ENCODE measurements at regions not wholly inside any gene's neighbourhood (a gene's known extent, or its start where the extent isn't known, plus 50 kb on each side); places are given as distances from the start of the nearest gene placed in this dataset.
A peak's percentile ranks its signal among the peaks of the same experiment; 100 is the strongest.

- Histone ChIP-seq H3K9me3 (ENCODE audit: control insufficient read depth, insufficient read depth, low read length) (no peaks in the 10 kb centered on the region), H3K4me1 (ENCODE audit: control insufficient read depth, insufficient read depth, low read length) (peaks cover 3% of the 10 kb centered on the region; the same call in 1 of the 2 replicates), H3K36me3 (ENCODE audit: control insufficient read depth, insufficient read depth, low read length) (no peaks in the 10 kb centered on the region), H3K27ac (ENCODE audit: low read depth, low read length) (no peak overlapping the region), H3K9ac (ENCODE audit: low read depth, low read length) (no peak overlapping the region), H3K27me3 (ENCODE audit: control insufficient read depth, insufficient read depth, low read length) (no peaks in the 10 kb centered on the region), H3K4me3 (ENCODE audit: low read depth, low read length) (no peak overlapping the region)
Measured at GRCh38 chr7:17129218-17129617, 169.2 kb upstream of the AHR start.

DNA sequence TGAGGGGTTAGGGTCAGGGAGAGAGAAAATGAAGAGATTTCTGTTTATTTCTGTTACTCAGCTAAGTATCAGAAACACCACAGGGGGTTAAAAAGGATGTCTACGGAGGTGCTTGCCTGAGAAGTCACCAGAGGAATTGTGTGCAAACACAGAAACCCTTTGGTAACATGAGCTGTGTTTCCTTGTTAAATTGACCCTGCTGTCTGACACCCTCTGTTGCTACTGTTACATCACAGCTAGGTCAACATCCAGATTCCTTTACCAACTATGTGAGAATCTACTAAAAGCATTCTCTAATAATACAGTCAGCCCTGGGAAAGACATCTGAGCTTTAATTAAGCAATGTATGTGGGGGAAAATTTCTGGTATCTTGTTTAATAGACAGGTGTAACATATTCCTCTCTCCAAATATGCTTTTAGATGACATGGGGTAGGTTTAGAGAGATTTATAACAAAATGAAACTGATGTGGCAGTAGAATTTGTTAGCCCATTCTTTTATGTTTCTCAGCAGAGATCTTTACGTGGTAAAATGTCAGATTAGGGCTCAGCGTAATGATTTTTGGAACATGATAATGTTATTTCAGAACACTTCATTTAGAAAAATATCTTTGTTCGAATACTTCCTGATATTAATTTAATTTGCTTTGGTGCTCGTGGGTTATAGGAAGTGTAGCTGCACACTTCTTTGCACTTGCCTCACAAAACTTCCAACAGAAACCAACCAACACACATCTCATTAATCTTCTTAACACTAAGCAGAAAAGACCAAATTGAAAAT, 168.0 kb upstream of the AHR start:
- Histone ChIP-seq H3K4me3 (ENCODE audit: low read depth, low read length) (no peak overlapping the region), H3K4me1 (ENCODE audit: control insufficient read depth, insufficient read depth, low read length) (peaks cover 3% of the 10 kb centered on the region; the same call in 1 of the 2 replicates), H3K9ac (ENCODE audit: low read depth, low read length) (no peak overlapping the region), H3K36me3 (ENCODE audit: control insufficient read depth, insufficient read depth, low read length) (no peaks in the 10 kb centered on the region), H3K9me3 (ENCODE audit: control insufficient read depth, insufficient read depth, low read length) (no peaks in the 10 kb centered on the region), H3K27ac (ENCODE audit: low read depth, low read length) (peak overlapping the region; percentile 77), H3K27me3 (ENCODE audit: control insufficient read depth, insufficient read depth, low read length) (no peaks in the 10 kb centered on the region)

- no peaks in the 10 kb centered on the region for H3K36me3 ChIP-seq (ENCODE audit: control insufficient read depth, insufficient read depth, low read length)
- H3K27me3 ChIP-seq (ENCODE audit: control insufficient read depth, insufficient read depth, low read length) = no peaks in the 10 kb centered on the region
- no peaks in the 10 kb centered on the region for H3K9me3 ChIP-seq (ENCODE audit: control insufficient read depth, insufficient read depth, low read length)
- H3K4me3 ChIP-seq (ENCODE audit: low read depth, low read length) = no peak overlapping the region
- peak overlapping the region; percentile 77 for H3K27ac ChIP-seq (ENCODE audit: low read depth, low read length)
- peaks cover 3% of the 10 kb centered on the region; the same call in 1 of the 2 replicates for H3K4me1 ChIP-seq (ENCODE audit: control insufficient read depth, insufficient read depth, low read length)
- H3K9ac ChIP-seq (ENCODE audit: low read depth, low read length) = no peak overlapping the region
Measured at GRCh38 chr7:17131060-17131345, 167.4 kb upstream of the AHR start.

- H3K4me1 ChIP-seq (ENCODE audit: control insufficient read depth, insufficient read depth, low read length) = peaks cover 3% of the 10 kb centered on the region; the same call in 1 of the 2 replicates
Measured at GRCh38 chr7:17131983-17132655, 166.3 kb upstream of the AHR start.

GRCh38 chr7:17132726-17133125, 165.7 kb upstream of the AHR start:
- Histone ChIP-seq H3K27ac (ENCODE audit: low read depth, low read length) (no peak overlapping the region), H3K9me3 (ENCODE audit: control insufficient read depth, insufficient read depth, low read length) (no peaks in the 10 kb centered on the region), H3K36me3 (ENCODE audit: control insufficient read depth, insufficient read depth, low read length) (no peaks in the 10 kb centered on the region), H3K9ac (ENCODE audit: low read depth, low read length) (no peak overlapping the region), H3K4me1 (ENCODE audit: control insufficient read depth, insufficient read depth, low read length) (peaks cover 3% of the 10 kb centered on the region; the same call in 1 of the 2 replicates), H3K27me3 (ENCODE audit: control insufficient read depth, insufficient read depth, low read length) (no peaks in the 10 kb centered on the region), H3K4me3 (ENCODE audit: low read depth, low read length) (no peak overlapping the region)

More at GRCh38 chr7:17131983-17132655, 166.3 kb upstream of the AHR start:
- H3K27me3 ChIP-seq (ENCODE audit: control insufficient read depth, insufficient read depth, low read length) = no peaks in the 10 kb centered on the region
- H3K27ac ChIP-seq (ENCODE audit: low read depth, low read length) = no peak overlapping the region
- no peak overlapping the region for H3K9ac ChIP-seq (ENCODE audit: low read depth, low read length)
- H3K36me3 ChIP-seq (ENCODE audit: control insufficient read depth, insufficient read depth, low read length) = no peaks in the 10 kb centered on the region
- H3K4me3 ChIP-seq (ENCODE audit: low read depth, low read length) = no peak overlapping the region
- H3K9me3 ChIP-seq (ENCODE audit: control insufficient read depth, insufficient read depth, low read length) = no peaks in the 10 kb centered on the region

DNA sequence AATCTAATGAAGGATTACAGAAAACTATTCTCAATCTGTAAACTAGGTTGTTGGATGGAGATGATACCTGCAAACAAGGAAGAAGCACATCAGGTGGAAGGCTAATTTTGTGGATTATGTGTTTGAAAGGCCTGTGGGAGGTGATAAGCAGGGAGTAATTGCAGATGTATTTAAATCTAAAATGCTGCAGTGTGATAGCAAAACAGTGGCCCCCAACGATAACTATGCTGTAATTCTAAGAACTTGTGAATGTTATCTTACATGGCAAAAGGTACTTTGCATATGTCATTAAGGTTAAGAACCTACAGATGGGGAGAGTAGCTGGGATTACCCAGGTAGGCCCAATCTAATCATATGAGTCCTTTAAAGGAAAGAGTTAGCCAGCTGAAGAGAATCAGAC, 164.5 kb upstream of the AHR start:
- no peak overlapping the region for H3K4me3 ChIP-seq (ENCODE audit: low read depth, low read length)
- no peaks in the 10 kb centered on the region for H3K36me3 ChIP-seq (ENCODE audit: control insufficient read depth, insufficient read depth, low read length)
- H3K27me3 ChIP-seq (ENCODE audit: control insufficient read depth, insufficient read depth, low read length) = no peaks in the 10 kb centered on the region
- no peak overlapping the region for H3K27ac ChIP-seq (ENCODE audit: low read depth, low read length)
- H3K4me1 ChIP-seq (ENCODE audit: control insufficient read depth, insufficient read depth, low read length) = peaks cover 3% of the 10 kb centered on the region; the same call in 1 of the 2 replicates
- H3K9ac ChIP-seq (ENCODE audit: low read depth, low read length) = no peak overlapping the region
- no peaks in the 10 kb centered on the region for H3K9me3 ChIP-seq (ENCODE audit: control insufficient read depth, insufficient read depth, low read length)

DNA sequence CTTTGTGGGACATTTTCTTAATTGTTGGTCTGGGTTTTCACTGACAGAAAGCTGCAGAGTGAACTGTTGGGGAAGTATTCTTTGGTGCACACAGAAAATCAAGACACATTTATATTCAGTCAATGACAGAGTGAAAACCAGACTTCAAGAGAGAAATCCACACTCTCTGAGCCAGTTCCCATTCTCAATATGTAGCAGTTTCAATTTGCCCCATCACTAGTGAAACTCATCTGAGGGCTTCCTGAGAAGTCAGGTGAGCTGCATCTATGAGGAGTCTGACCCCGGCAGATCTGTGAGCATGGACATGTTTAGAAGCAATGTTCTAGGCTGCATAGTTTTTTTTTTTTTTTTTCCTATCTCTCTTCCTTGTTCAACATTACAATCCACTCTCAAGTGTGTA, 163.7 kb upstream of the AHR start:
- no peak overlapping the region for H3K27ac ChIP-seq (ENCODE audit: low read depth, low read length)
- H3K36me3 ChIP-seq (ENCODE audit: control insufficient read depth, insufficient read depth, low read length) = no peaks in the 10 kb centered on the region
- H3K4me3 ChIP-seq (ENCODE audit: low read depth, low read length) = no peak overlapping the region
- H3K27me3 ChIP-seq (ENCODE audit: control insufficient read depth, insufficient read depth, low read length) = no peaks in the 10 kb centered on the region
- H3K4me1 ChIP-seq (ENCODE audit: control insufficient read depth, insufficient read depth, low read length) = peaks cover 3% of the 10 kb centered on the region; the same call in 1 of the 2 replicates
- no peaks in the 10 kb centered on the region for H3K9me3 ChIP-seq (ENCODE audit: control insufficient read depth, insufficient read depth, low read length)
- no peak overlapping the region for H3K9ac ChIP-seq (ENCODE audit: low read depth, low read length)

DNA sequence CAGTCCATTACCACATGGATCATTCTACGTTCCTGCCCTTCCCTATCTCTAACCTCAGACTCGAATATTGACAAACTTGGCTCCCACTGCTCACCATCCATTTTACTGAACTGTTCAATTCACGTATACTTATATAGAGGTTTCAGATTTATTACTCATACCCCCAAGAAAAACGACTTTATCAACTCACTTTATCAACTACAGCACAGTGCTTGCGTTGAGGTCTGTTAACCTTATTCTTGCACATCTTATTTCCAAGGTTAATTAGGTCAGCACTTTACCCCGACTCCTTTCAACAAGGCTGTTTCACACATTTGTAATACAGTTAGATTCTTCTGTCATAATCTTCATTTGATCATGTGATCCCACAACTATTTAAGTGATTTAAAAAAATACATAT, 162.3 kb upstream of the AHR start:
- no peak overlapping the region for H3K27ac ChIP-seq (ENCODE audit: low read depth, low read length)
- H3K9me3 ChIP-seq (ENCODE audit: control insufficient read depth, insufficient read depth, low read length) = no peaks in the 10 kb centered on the region
- H3K36me3 ChIP-seq (ENCODE audit: control insufficient read depth, insufficient read depth, low read length) = no peaks in the 10 kb centered on the region

GRCh38 chr7:17139081-17139480, 159.4 kb upstream of the AHR start:
- no peak overlapping the region for H3K9ac ChIP-seq (ENCODE audit: low read depth, low read length)
- H3K4me1 ChIP-seq (ENCODE audit: control insufficient read depth, insufficient read depth, low read length) = no peaks in the 10 kb centered on the region
- no peak overlapping the region for H3K27ac ChIP-seq (ENCODE audit: low read depth, low read length)

More for the DNA sequence above, 162.3 kb upstream of the AHR start:
- H3K4me3 ChIP-seq (ENCODE audit: low read depth, low read length) = no peak overlapping the region
- H3K27me3 ChIP-seq (ENCODE audit: control insufficient read depth, insufficient read depth, low read length) = no peaks in the 10 kb centered on the region
- no peak overlapping the region for H3K9ac ChIP-seq (ENCODE audit: low read depth, low read length)
- no peaks in the 10 kb centered on the region for H3K4me1 ChIP-seq (ENCODE audit: control insufficient read depth, insufficient read depth, low read length)

GRCh38 chr7:17140406-17140805, 158.0 kb upstream of the AHR start:
- H3K4me3 ChIP-seq (ENCODE audit: low read depth, low read length) = no peak overlapping the region
- no peaks in the 10 kb centered on the region for H3K36me3 ChIP-seq (ENCODE audit: control insufficient read depth, insufficient read depth, low read length)
- H3K27me3 ChIP-seq (ENCODE audit: control insufficient read depth, insufficient read depth, low read length) = no peaks in the 10 kb centered on the region
- H3K27ac ChIP-seq (ENCODE audit: low read depth, low read length) = no peak overlapping the region
- H3K9ac ChIP-seq (ENCODE audit: low read depth, low read length) = no peak overlapping the region
- H3K4me1 ChIP-seq (ENCODE audit: control insufficient read depth, insufficient read depth, low read length) = no peaks in the 10 kb centered on the region
- H3K9me3 ChIP-seq (ENCODE audit: control insufficient read depth, insufficient read depth, low read length) = no peaks in the 10 kb centered on the region

More at GRCh38 chr7:17139081-17139480, 159.4 kb upstream of the AHR start:
- Histone ChIP-seq H3K27me3 (ENCODE audit: control insufficient read depth, insufficient read depth, low read length) (no peaks in the 10 kb centered on the region), H3K9me3 (ENCODE audit: control insufficient read depth, insufficient read depth, low read length) (no peaks in the 10 kb centered on the region), H3K36me3 (ENCODE audit: control insufficient read depth, insufficient read depth, low read length) (no peaks in the 10 kb centered on the region), H3K4me3 (ENCODE audit: low read depth, low read length) (no peak overlapping the region)

DNA sequence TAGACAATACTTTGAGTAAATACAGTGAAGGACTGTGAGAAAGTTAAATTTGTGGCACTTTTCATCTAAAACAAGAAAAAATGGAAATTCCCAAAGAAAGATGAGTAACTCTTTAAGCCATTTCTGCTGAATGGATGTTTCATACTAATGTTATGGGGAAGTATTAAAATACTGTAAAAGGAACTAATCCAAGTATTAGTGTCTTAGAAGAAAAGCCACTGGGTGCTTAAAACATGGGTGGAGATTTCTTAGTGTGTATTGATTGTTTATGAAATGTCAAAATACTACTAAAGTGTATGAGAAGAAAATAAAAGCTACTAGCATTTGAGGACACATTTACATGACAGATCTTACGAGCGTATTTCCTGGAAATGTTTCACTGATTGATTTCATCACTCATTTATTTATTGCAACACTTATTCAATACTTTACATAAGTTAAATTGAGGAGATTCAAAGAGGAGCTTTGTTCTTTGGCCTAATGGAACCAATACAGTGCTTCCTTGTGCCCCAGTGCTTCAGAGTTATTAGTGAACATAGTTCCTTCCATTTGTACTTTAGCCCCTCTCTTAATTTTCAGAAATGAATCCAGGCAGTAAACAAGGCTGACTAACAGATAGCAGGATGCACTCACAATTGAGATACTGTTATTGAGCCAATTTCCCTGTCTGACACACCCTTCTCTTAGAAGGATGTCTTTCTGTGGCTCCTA, 155.5 kb upstream of the AHR start:
- H3K9me3 ChIP-seq (ENCODE audit: control insufficient read depth, insufficient read depth, low read length) = no peaks in the 10 kb centered on the region
- no peak overlapping the region for H3K9ac ChIP-seq (ENCODE audit: low read depth, low read length)
- no peaks in the 10 kb centered on the region for H3K27me3 ChIP-seq (ENCODE audit: control insufficient read depth, insufficient read depth, low read length)
- no peak overlapping the region for H3K4me3 ChIP-seq (ENCODE audit: low read depth, low read length)
- H3K4me1 ChIP-seq (ENCODE audit: control insufficient read depth, insufficient read depth, low read length) = no peaks in the 10 kb centered on the region
- H3K36me3 ChIP-seq (ENCODE audit: control insufficient read depth, insufficient read depth, low read length) = no peaks in the 10 kb centered on the region
- H3K27ac ChIP-seq (ENCODE audit: low read depth, low read length) = no peak overlapping the region

All from HUES48 (cell line).